ENCODE measurements at regions not wholly inside any gene's neighbourhood (a gene's known extent, or its start where the extent isn't known, plus 50 kb on each side); places are given as distances from the start of the nearest gene placed in this dataset.

DNA sequence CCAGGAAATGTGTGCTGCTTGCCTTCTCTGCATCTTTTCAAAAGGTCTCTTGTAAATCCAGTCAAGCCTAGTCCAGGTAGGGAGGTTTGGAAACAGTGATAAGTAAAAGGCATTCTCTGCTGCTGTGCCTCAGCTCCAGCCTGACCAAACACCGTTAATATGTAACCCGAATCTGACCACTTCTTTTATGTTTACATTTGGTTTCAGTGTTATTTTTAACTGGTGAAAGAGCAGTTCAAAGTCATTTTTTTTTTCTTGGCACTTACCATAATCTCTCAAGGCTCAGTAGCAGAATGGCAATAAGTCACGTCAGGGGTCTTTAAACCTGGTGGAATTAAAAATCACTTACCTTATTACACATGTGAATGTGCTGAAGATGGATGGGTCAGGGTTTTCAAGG, 216.8 kb downstream of the PTEN start:
- TF ChIP-seq, protein P1, sequence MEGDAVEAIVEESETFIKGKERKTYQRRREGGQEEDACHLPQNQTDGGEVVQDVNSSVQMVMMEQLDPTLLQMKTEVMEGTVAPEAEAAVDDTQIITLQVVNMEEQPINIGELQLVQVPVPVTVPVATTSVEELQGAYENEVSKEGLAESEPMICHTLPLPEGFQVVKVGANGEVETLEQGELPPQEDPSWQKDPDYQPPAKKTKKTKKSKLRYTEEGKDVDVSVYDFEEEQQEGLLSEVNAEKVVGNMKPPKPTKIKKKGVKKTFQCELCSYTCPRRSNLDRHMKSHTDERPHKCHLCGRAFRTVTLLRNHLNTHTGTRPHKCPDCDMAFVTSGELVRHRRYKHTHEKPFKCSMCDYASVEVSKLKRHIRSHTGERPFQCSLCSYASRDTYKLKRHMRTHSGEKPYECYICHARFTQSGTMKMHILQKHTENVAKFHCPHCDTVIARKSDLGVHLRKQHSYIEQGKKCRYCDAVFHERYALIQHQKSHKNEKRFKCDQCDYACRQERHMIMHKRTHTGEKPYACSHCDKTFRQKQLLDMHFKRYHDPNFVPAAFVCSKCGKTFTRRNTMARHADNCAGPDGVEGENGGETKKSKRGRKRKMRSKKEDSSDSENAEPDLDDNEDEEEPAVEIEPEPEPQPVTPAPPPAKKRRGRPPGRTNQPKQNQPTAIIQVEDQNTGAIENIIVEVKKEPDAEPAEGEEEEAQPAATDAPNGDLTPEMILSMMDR (IDR thresholded peaks at IDR 0.05) = no peak
- TF ChIP-seq EZH2 (IDR thresholded peaks at IDR 0.05; ENCODE audit: borderline replicate concordance, insufficient read depth, low read depth, low read length, poor library complexity, severe bottlenecking) = no peak

All from B cell (primary cell).